Activated B cell treated with CpG ODN at 0.5 μM for 24 hours (primary cell): ENCODE measurements at regions not wholly inside any gene's neighbourhood (a gene's known extent, or its start where the extent isn't known, plus 50 kb on each side); places are given as distances from the start of the nearest gene placed in this dataset.

ENCODE experiments used
- ATAC-seq: fragments of 200-7000 bp; cut with Tn5 transposase; one replicate; pipeline ENCODE4 v1.10.0; 2021; ENCODE audit warnings: low read depth, mild to moderate bottlenecking, moderate library complexity
- CTCF ChIA-PET: fragments of 350-600 bp; sonication (Branson Sonifier 250); formaldehyde crosslinking; loops from one replicate; lab custom pipeline; 2021; ENCODE audit warnings: antibody characterized with exemption; lab: Charles Lee
- POLR2A ChIA-PET: fragments of 350-600 bp; sonication (Branson Sonifier 250); formaldehyde crosslinking; loops from one replicate; lab custom pipeline; 2021; ENCODE audit warnings: antibody characterized with exemption; lab: Charles Lee
- DNase-seq: peaks from one replicate; pipeline ENCODE4 v3.0.0; 2022
- H3K27ac Mint-ChIP-seq: one replicate; pipeline ENCODE4 v1.8.0; 2020; ENCODE audit warnings: mixed read lengths
- H3K27me3 Mint-ChIP-seq: one replicate; pipeline ENCODE4 v1.8.0; 2021; ENCODE audit warnings: mixed read lengths
- H3K36me3 Mint-ChIP-seq: one replicate; pipeline ENCODE4 v1.8.0; 2021; ENCODE audit warnings: low read depth, mixed read lengths
- H3K4me1 Mint-ChIP-seq: one replicate; pipeline ENCODE4 v1.8.0; 2021; ENCODE audit warnings: mixed read lengths
- H3K4me3 Mint-ChIP-seq: one replicate; pipeline ENCODE4 v1.8.0; 2020; ENCODE audit warnings: mild to moderate bottlenecking, mixed read lengths
- H3K9me3 Mint-ChIP-seq: one replicate; pipeline ENCODE4 v1.8.0; 2020; ENCODE audit warnings: mixed read lengths
- CTCF ChIP-seq: fragments of 200-600 bp; IDR thresholded peaks from one replicate; pipeline ENCODE4 v1.8.0; 2022; ENCODE audit warnings: antibody characterized with exemption, mild to moderate bottlenecking
- intact Hi-C: fragments of 100-400 bp; cut with micrococcal nuclease; formaldehyde crosslinking; loops from one replicate; pipeline ENCODE4 v1.15.1; 2024

- Mint-ChIP-seq H3K4me3 (no peak overlapping the region), H3K27ac (no peak overlapping the region), H3K9me3 (no peaks in the 10 kb centered on the region), H3K36me3 (no peaks in the 10 kb centered on the region), H3K27me3 (no peaks in the 10 kb centered on the region), H3K4me1 (no peaks in the 10 kb centered on the region)
- no peak for TF ChIP-seq CTCF
- DNase-seq (no peak), ATAC-seq (no peak)
- CTCF ChIA-PET: no interaction called here
- intact Hi-C loops: no loop called here
- POLR2A ChIA-PET: no interaction called here
Measured at GRCh38 chr2:150919901-150920300, 341.8 kb downstream of the RBM43 start.

- Mint-ChIP-seq H3K9me3 (no peaks in the 10 kb centered on the region), H3K27me3 (no peaks in the 10 kb centered on the region), H3K36me3 (no peaks in the 10 kb centered on the region), H3K27ac (no peak overlapping the region), H3K4me3 (no peak overlapping the region), H3K4me1 (no peaks in the 10 kb centered on the region)
- intact Hi-C loops: no loop called here
- no peak for TF ChIP-seq CTCF
- ATAC-seq (no peak), DNase-seq (no peak)
- CTCF ChIA-PET: no interaction called here
- POLR2A ChIA-PET: no interaction called here
Measured at GRCh38 chr2:150917961-150918713, 343.5 kb downstream of the RBM43 start.

- no peaks in the 10 kb centered on the region for H3K27me3 Mint-ChIP-seq
- no peak overlapping the region for H3K27ac Mint-ChIP-seq
- ATAC-seq (no peak), DNase-seq (no peak)
- H3K36me3 Mint-ChIP-seq: no peaks in the 10 kb centered on the region
- TF ChIP-seq CTCF: no peak
- CTCF ChIA-PET: no interaction called here
- intact Hi-C loops: no loop called here
- POLR2A ChIA-PET: no interaction called here
- H3K9me3 Mint-ChIP-seq: no peaks in the 10 kb centered on the region
- H3K4me3 Mint-ChIP-seq: no peak overlapping the region
- H3K4me1 Mint-ChIP-seq: no peaks in the 10 kb centered on the region
Measured at GRCh38 chr2:150916467-150917396, 344.9 kb downstream of the RBM43 start.

DNA sequence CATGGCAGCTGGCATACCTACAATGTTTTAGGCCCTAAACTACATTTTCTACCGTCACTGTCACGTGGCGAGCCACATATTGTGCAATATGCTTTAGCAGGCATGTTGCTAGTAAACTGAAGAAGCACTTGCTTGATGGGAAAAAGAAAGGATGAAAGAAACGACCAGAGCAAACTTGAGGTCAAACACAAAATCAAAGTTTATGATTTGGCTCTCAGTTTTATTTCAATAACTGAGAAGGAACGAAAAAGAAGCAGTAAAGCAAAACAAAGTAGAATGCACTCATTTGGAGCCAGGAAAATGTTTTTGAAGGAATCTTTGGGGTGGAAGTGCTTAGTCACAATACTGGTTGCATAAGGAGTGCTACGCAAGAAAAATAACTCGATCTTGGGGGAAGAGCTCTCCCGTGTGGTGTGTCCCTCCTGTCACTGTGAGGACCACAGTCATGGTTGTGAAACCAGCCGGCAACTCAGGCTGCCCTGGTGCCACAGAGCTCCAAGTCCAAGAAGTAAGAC, 349.8 kb downstream of the RBM43 start:
- CTCF ChIA-PET: no interaction called here

More for the DNA sequence above, 349.8 kb downstream of the RBM43 start:
- Mint-ChIP-seq H3K4me1 (no peaks in the 10 kb centered on the region), H3K4me3 (no peak overlapping the region), H3K27me3 (no peaks in the 10 kb centered on the region), H3K9me3 (no peaks in the 10 kb centered on the region), H3K27ac (no peak overlapping the region), H3K36me3 (no peaks in the 10 kb centered on the region)
- no peak for TF ChIP-seq CTCF
- POLR2A ChIA-PET: no interaction called here
- no peak for DNase-seq
- ATAC-seq: no peak
- intact Hi-C loops: no loop called here
